ENCODE measurements at regions not wholly inside any gene's neighbourhood (a gene's known extent, or its start where the extent isn't known, plus 50 kb on each side); places are given as distances from the start of the nearest gene placed in this dataset.

DNA sequence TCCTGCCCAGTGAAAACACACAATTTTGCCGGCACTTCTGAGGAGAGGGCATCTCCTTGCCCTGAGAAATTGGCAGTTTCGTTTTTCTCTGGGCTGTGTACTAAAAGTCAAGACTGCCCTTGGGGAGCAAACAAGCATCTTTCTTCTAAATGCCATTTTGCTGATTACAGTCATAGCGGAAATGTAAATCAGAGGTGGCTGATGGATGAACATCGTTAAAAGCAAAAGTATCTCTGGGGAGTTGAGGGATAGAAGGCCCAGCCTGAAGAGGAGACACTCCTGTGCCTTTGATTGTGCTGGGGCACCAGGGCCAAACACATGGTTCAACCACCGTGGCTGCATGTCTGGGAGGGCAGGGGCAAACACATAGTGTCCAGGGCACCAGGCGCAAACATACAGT is 49.8 kb downstream of the ABCC12 start:
- no peak overlapping the region for H3K4me3 ChIP-seq (ENCODE audit: low read depth in 1 of 2, low read length in 2 of 2)
- H3K9ac ChIP-seq (ENCODE audit: low read depth in 1 of 2, low read length in 2 of 2), result no peak overlapping the region
- H3K4me1 ChIP-seq (ENCODE audit: control insufficient read depth in 1 of 2, insufficient read depth in 2 of 2, low read length in 2 of 2), result no peaks in the 10 kb centered on the region
- H3K9me3 ChIP-seq (ENCODE audit: control insufficient read depth in 1 of 2, low read length in 2 of 2), result no peaks in the 10 kb centered on the region
- H3K27me3 ChIP-seq (ENCODE audit: control insufficient read depth in 1 of 2, insufficient read depth in 2 of 2, low read length in 2 of 2), result no peaks in the 10 kb centered on the region
- no peaks in the 10 kb centered on the region for H3K36me3 ChIP-seq (ENCODE audit: control insufficient read depth in 1 of 2, insufficient read depth in 2 of 2, low read length in 2 of 2)
- no peak overlapping the region for H3K27ac ChIP-seq (ENCODE audit: low read depth, low read length)

DNA sequence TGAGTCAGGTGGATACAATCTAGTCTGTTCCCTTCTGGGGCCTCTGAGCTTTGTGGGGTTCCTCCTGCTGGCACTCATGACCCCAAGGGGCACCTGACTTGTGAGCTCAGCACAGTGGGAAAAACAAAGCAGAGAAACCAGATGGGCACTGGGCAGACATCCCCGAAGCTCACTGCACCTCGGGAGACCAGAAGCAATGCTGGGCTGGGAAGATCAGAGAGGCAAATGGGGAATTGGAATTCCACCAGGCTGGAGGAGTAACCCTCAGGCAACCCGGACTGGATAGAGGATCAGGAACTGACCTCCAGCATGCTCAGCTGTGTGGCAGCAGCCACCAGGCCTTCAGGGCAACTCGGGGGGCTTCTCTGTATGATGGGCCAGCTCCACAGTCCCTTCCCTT is 50.3 kb downstream of the ABCC12 start:
- Histone ChIP-seq H3K4me3 (ENCODE audit: low read depth in 1 of 2, low read length in 2 of 2) (no peak overlapping the region), H3K27ac (ENCODE audit: low read depth, low read length) (no peak overlapping the region), H3K36me3 (ENCODE audit: control insufficient read depth in 1 of 2, insufficient read depth in 2 of 2, low read length in 2 of 2) (no peaks in the 10 kb centered on the region), H3K9me3 (ENCODE audit: control insufficient read depth in 1 of 2, low read length in 2 of 2) (no peaks in the 10 kb centered on the region), H3K27me3 (ENCODE audit: control insufficient read depth in 1 of 2, insufficient read depth in 2 of 2, low read length in 2 of 2) (no peaks in the 10 kb centered on the region), H3K9ac (ENCODE audit: low read depth in 1 of 2, low read length in 2 of 2) (no peak overlapping the region), H3K4me1 (ENCODE audit: control insufficient read depth in 1 of 2, insufficient read depth in 2 of 2, low read length in 2 of 2) (no peaks in the 10 kb centered on the region)

DNA sequence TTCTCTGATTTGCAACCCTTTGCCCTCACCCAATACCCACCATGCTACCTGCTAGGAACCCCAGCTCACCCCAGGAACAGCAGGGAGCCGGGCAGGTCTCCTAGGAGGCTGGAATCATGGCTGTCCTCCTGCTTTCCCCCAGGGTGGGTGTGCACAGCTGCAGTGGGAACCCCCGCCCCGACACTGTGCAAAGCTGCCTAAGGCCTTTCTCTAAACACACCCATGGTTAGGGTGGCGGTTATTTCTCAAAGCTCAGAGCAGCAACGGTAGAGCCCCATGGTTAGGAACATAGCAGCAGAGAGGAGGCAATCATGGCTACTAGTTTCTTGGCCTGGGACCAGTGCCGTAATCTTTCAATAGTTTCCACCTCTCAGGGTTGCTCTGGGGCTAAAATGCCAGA is 52.2 kb downstream of the ABCC12 start:
- H3K4me3 ChIP-seq (ENCODE audit: low read depth in 1 of 2, low read length in 2 of 2), result no peak overlapping the region
- no peaks in the 10 kb centered on the region for H3K27me3 ChIP-seq (ENCODE audit: control insufficient read depth in 1 of 2, insufficient read depth in 2 of 2, low read length in 2 of 2)
- no peak overlapping the region for H3K27ac ChIP-seq (ENCODE audit: low read depth, low read length)
- no peaks in the 10 kb centered on the region for H3K9me3 ChIP-seq (ENCODE audit: control insufficient read depth in 1 of 2, low read length in 2 of 2)
- no peak overlapping the region for H3K9ac ChIP-seq (ENCODE audit: low read depth in 1 of 2, low read length in 2 of 2)
- no peaks in the 10 kb centered on the region for H3K36me3 ChIP-seq (ENCODE audit: control insufficient read depth in 1 of 2, insufficient read depth in 2 of 2, low read length in 2 of 2)
- H3K4me1 ChIP-seq (ENCODE audit: control insufficient read depth in 1 of 2, insufficient read depth in 2 of 2, low read length in 2 of 2), result no peaks in the 10 kb centered on the region

DNA sequence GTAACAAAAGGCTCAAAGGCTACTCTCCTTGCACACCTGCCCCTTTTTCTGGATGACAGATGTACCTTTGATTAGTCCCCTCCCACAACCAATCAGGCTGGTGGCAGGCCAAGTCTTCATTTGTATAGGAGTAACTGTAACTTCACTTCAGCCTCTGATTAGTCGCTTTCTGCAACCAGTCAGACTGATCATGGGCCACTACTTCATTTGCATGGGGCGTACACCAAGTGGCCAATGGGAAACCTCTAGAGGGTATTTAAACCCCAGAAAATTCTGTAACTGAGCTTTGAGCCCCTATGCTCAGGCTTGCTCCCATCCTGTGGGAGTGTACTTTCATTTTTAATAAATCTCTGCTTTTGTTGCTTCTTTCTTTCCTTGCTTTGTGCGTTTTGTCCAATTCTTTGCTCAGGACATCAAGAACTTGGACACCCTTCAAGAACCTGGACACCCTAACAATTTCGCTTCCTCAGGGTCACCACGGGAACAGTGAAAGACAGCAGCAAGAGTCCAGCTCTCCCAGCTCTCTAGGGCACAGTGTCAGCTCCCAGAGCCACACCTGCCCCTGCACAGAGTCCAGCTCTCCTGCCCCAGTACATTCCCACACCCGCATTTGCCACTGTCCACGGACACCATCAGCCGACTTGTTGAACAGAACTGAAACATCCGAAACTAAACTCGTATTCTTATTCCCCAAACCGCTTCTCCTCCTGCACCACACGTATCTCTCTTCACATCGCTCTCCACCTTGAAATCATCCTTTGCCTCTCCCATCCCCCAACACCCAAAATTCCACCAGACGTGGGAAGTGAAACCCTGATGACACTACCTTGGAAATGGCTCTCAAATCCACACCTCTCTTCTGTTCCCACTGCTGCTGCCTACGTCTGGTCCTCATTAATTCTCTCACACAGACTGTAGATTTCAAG is 53.4 kb downstream of the ABCC12 start:
- no peaks in the 10 kb centered on the region for H3K4me1 ChIP-seq (ENCODE audit: control insufficient read depth in 1 of 2, insufficient read depth in 2 of 2, low read length in 2 of 2)
- H3K27me3 ChIP-seq (ENCODE audit: control insufficient read depth in 1 of 2, insufficient read depth in 2 of 2, low read length in 2 of 2), result no peaks in the 10 kb centered on the region
- H3K36me3 ChIP-seq (ENCODE audit: control insufficient read depth in 1 of 2, insufficient read depth in 2 of 2, low read length in 2 of 2), result no peaks in the 10 kb centered on the region
- H3K27ac ChIP-seq (ENCODE audit: low read depth, low read length), result no peak overlapping the region
- no peak overlapping the region for H3K9ac ChIP-seq (ENCODE audit: low read depth in 1 of 2, low read length in 2 of 2)
- no peak overlapping the region for H3K4me3 ChIP-seq (ENCODE audit: low read depth in 1 of 2, low read length in 2 of 2)
- H3K9me3 ChIP-seq (ENCODE audit: control insufficient read depth in 1 of 2, low read length in 2 of 2), result no peaks in the 10 kb centered on the region

DNA sequence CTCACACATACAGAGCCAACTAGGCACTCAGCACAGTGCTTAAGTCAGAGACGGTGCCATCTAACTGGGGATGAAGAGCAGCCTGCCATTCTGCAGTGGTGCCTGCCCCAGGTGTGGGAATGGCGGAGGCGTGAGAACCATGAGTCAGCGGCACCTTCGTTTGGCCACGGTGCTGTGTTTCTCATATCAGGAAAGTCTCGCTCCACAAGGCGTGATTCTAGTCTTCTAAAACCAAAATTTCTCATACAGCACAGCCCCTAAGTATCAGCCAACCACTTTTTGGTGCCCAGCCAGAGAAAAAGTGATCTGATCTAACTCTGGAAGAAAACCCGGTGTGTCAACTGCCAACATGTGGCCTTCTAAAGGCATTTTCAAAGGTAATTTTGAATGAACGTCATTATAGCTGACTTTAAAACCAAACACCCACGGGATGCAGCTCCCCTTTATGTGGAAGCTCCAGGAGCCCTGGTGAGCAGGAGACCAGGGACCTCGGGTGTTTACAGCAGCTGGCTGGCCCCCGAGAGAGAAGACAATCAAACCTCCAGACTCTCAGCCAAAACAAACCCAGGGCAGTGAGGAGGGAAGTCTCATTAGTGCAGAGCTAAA is 54.6 kb downstream of the ABCC12 start:
- H3K9ac ChIP-seq (ENCODE audit: low read depth in 1 of 2, low read length in 2 of 2), result no peak overlapping the region
- no peaks in the 10 kb centered on the region for H3K27me3 ChIP-seq (ENCODE audit: control insufficient read depth in 1 of 2, insufficient read depth in 2 of 2, low read length in 2 of 2)
- no peaks in the 10 kb centered on the region for H3K9me3 ChIP-seq (ENCODE audit: control insufficient read depth in 1 of 2, low read length in 2 of 2)
- H3K4me1 ChIP-seq (ENCODE audit: control insufficient read depth in 1 of 2, insufficient read depth in 2 of 2, low read length in 2 of 2), result no peaks in the 10 kb centered on the region
- H3K4me3 ChIP-seq (ENCODE audit: low read depth in 1 of 2, low read length in 2 of 2), result no peak overlapping the region
- no peaks in the 10 kb centered on the region for H3K36me3 ChIP-seq (ENCODE audit: control insufficient read depth in 1 of 2, insufficient read depth in 2 of 2, low read length in 2 of 2)
- no peak overlapping the region for H3K27ac ChIP-seq (ENCODE audit: low read depth, low read length)

DNA sequence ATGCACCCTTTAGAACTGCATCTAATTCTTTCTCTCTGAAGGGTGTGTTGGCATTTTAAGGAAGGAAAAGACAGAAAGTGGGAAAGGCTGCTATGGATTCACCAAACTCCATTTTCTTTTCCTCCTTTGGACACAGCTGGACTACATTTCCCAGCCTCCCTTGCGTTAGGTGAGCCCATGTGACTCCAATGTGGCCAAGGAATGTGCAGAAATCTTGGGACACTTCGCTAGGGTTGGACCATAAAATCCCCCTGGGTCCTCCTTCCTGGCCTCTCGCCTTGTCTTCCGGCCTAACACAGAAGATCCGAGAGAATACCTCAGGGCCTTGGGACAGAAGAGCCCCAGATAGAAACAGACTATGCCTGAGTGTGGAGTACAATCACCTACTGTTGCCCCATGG is 56.3 kb downstream of the ABCC12 start:
- no peak overlapping the region for H3K27ac ChIP-seq (ENCODE audit: low read depth, low read length)
- no peaks in the 10 kb centered on the region for H3K4me1 ChIP-seq (ENCODE audit: control insufficient read depth in 1 of 2, insufficient read depth in 2 of 2, low read length in 2 of 2)
- H3K27me3 ChIP-seq (ENCODE audit: control insufficient read depth in 1 of 2, insufficient read depth in 2 of 2, low read length in 2 of 2), result no peaks in the 10 kb centered on the region
- no peaks in the 10 kb centered on the region for H3K9me3 ChIP-seq (ENCODE audit: control insufficient read depth in 1 of 2, low read length in 2 of 2)
- H3K36me3 ChIP-seq (ENCODE audit: control insufficient read depth in 1 of 2, insufficient read depth in 2 of 2, low read length in 2 of 2), result no peaks in the 10 kb centered on the region
- H3K4me3 ChIP-seq (ENCODE audit: low read depth in 1 of 2, low read length in 2 of 2), result no peak overlapping the region
- H3K9ac ChIP-seq (ENCODE audit: low read depth in 1 of 2, low read length in 2 of 2), result no peak overlapping the region

DNA sequence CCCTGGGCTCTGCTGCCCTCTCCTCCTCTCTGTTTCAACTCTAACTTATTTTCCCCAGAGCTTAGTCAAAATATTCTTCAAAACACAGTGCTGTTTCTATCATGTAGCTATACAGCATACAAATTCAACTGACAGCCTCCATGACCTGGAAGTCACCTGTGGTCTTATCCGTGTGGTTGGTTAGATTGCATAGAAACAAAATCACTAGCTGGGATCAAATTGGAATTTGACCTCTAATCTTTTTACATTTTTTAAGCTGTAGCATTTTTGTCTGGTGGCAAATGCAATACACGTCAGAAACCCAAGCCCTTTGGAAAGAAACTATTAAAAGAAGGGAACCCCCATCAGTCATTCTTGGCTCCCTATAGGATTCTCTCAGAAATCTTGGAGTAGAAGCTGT is 57.3 kb downstream of the ABCC12 start:
- H3K9ac ChIP-seq (ENCODE audit: low read depth in 1 of 2, low read length in 2 of 2), result no peak overlapping the region
- H3K27ac ChIP-seq (ENCODE audit: low read depth, low read length), result no peak overlapping the region
- H3K9me3 ChIP-seq (ENCODE audit: control insufficient read depth in 1 of 2, low read length in 2 of 2), result no peaks in the 10 kb centered on the region
- H3K27me3 ChIP-seq (ENCODE audit: control insufficient read depth in 1 of 2, insufficient read depth in 2 of 2, low read length in 2 of 2), result no peaks in the 10 kb centered on the region
- no peaks in the 10 kb centered on the region for H3K4me1 ChIP-seq (ENCODE audit: control insufficient read depth in 1 of 2, insufficient read depth in 2 of 2, low read length in 2 of 2)
- H3K4me3 ChIP-seq (ENCODE audit: low read depth in 1 of 2, low read length in 2 of 2), result no peak overlapping the region
- no peaks in the 10 kb centered on the region for H3K36me3 ChIP-seq (ENCODE audit: control insufficient read depth in 1 of 2, insufficient read depth in 2 of 2, low read length in 2 of 2)

DNA sequence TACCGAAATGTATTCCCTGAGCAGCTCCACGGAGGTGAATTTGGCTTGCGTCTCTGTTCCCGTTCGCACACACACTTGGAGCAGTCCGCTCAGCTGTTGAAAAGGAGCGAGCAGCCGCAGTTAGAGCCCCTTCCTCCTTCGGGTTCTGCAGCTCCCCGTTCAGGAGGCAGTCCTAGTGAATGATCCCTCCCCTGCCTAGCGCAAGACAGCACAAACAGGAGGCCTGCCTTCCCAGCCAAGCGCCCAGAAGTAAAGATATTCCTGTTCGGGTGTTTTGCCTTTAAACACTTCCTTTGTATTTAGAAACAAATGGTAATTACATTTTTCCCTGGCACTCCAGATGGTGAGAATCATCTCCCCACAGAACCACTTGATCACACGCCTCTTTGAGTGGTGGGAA is 64.7 kb downstream of the ABCC12 start:
- H3K27me3 ChIP-seq (ENCODE audit: control insufficient read depth in 1 of 2, insufficient read depth in 2 of 2, low read length in 2 of 2), result no peaks in the 10 kb centered on the region
- no peaks in the 10 kb centered on the region for H3K9me3 ChIP-seq (ENCODE audit: control insufficient read depth in 1 of 2, low read length in 2 of 2)
- no peak overlapping the region for H3K4me3 ChIP-seq (ENCODE audit: low read depth in 1 of 2, low read length in 2 of 2)
- no peaks in the 10 kb centered on the region for H3K4me1 ChIP-seq (ENCODE audit: control insufficient read depth in 1 of 2, insufficient read depth in 2 of 2, low read length in 2 of 2)
- no peak overlapping the region for H3K9ac ChIP-seq (ENCODE audit: low read depth in 1 of 2, low read length in 2 of 2)
- no peaks in the 10 kb centered on the region for H3K36me3 ChIP-seq (ENCODE audit: control insufficient read depth in 1 of 2, insufficient read depth in 2 of 2, low read length in 2 of 2)
- no peak overlapping the region for H3K27ac ChIP-seq (ENCODE audit: low read depth, low read length)

DNA sequence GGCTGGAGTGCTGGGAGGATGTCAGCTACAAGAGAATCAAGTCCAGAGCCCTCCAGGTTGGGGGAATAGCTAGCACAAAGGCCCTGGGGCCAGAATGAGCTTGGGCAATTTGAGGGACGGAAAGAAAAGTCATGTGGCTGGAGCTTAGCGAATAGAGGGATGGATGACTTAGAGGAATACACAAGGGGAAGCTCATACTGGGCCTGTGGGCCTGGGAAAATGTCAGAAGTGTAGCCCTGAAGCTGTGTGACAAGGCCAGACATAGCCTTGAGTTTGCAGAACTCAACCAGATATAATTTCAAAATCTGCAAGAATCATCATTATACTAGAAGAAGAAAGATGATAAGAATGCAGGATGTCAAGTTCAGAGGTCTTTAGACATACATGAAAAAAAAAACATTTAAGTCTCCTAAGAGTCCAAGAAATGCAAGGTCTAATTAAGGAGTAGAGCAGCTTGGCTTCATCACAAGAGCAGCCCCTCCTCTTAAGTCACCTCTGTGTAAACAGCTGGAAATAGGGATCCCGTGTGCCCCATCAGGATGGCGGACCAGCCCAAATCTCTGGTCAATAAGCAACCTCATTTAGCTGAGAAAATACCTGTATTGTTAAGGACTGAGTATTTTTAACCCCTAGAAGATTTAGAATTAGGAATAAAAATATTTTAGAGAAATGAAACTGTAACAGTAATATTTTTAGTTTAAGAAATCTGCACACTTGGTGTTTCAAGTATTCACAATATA is 66.6 kb downstream of the ABCC12 start:
- no peaks in the 10 kb centered on the region for H3K4me1 ChIP-seq (ENCODE audit: control insufficient read depth in 1 of 2, insufficient read depth in 2 of 2, low read length in 2 of 2)
- no peaks in the 10 kb centered on the region for H3K36me3 ChIP-seq (ENCODE audit: control insufficient read depth in 1 of 2, insufficient read depth in 2 of 2, low read length in 2 of 2)
- H3K9ac ChIP-seq (ENCODE audit: low read depth in 1 of 2, low read length in 2 of 2), result no peak overlapping the region
- no peaks in the 10 kb centered on the region for H3K27me3 ChIP-seq (ENCODE audit: control insufficient read depth in 1 of 2, insufficient read depth in 2 of 2, low read length in 2 of 2)
- no peaks in the 10 kb centered on the region for H3K9me3 ChIP-seq (ENCODE audit: control insufficient read depth in 1 of 2, low read length in 2 of 2)
- no peak overlapping the region for H3K4me3 ChIP-seq (ENCODE audit: low read depth in 1 of 2, low read length in 2 of 2)
- H3K27ac ChIP-seq (ENCODE audit: low read depth, low read length), result no peak overlapping the region

DNA sequence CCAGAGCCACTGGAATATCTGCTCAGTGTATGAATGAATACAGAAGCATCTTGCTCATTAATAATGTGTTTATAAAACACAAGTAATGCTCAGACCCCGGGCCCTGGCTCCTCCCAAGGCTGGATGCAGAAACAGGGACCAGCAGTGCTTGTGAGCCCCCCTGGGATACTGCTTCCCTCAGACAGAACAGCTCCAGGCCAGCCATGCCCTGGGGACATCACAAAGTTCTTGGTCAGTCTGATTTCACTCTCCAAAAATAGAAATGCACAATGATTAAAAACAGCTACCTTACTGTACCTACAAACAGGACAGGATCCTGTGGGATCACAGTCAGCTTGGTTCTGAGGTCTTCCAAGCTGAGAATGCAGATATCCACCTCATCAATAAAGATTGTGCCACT is 68.2 kb downstream of the ABCC12 start:
- no peaks in the 10 kb centered on the region for H3K9me3 ChIP-seq (ENCODE audit: control insufficient read depth in 1 of 2, low read length in 2 of 2)
- H3K4me1 ChIP-seq (ENCODE audit: control insufficient read depth in 1 of 2, insufficient read depth in 2 of 2, low read length in 2 of 2), result no peaks in the 10 kb centered on the region
- no peaks in the 10 kb centered on the region for H3K36me3 ChIP-seq (ENCODE audit: control insufficient read depth in 1 of 2, insufficient read depth in 2 of 2, low read length in 2 of 2)
- no peak overlapping the region for H3K9ac ChIP-seq (ENCODE audit: low read depth in 1 of 2, low read length in 2 of 2)
- H3K4me3 ChIP-seq (ENCODE audit: low read depth in 1 of 2, low read length in 2 of 2), result no peak overlapping the region
- no peak overlapping the region for H3K27ac ChIP-seq (ENCODE audit: low read depth, low read length)
- H3K27me3 ChIP-seq (ENCODE audit: control insufficient read depth in 1 of 2, insufficient read depth in 2 of 2, low read length in 2 of 2), result no peaks in the 10 kb centered on the region

Data from duodenal mucosa (tissue), 2 donors.